Suprapubic skin (tissue), 4 donors: ENCODE measurements at regions not wholly inside any gene's neighbourhood (a gene's known extent, or its start where the extent isn't known, plus 50 kb on each side); places are given as distances from the start of the nearest gene placed in this dataset.

Experiments used
- DNase-seq, 2 donors: peaks; one replicate each; pipeline ENCODE4 v3.0.0-alpha.2; 2019; ENCODE audit warnings: low spot score in 2 of 2
- H3K27ac ChIP-seq: fragments of 200-600 bp; sonication (generic); one replicate; pipeline ENCODE4 v1.5.1; 2019
- H3K27me3 ChIP-seq: fragments of 200-600 bp; sonication (generic); one replicate; pipeline ENCODE4 v1.5.1; 2019
- H3K36me3 ChIP-seq: fragments of 200-600 bp; sonication (generic); one replicate; pipeline ENCODE4 v1.5.1; 2019
- H3K4me1 ChIP-seq: fragments of 200-600 bp; sonication (generic); one replicate; pipeline ENCODE4 v1.5.1; 2019
- H3K4me3 ChIP-seq: fragments of 200-600 bp; sonication (generic); one replicate; pipeline ENCODE4 v1.5.1; 2019; ENCODE audit warnings: mild to moderate bottlenecking
- H3K9me3 ChIP-seq: fragments of 200-600 bp; sonication (generic); one replicate; pipeline ENCODE4 v1.5.1; 2019
- EP300 ChIP-seq: sonication (generic); formaldehyde crosslinking; IDR thresholded peaks from one replicate; pipeline ENCODE4 v1.6.1; 2017; ENCODE audit warnings: antibody characterized with exemption
- POLR2A ChIP-seq, 2 donors: fragments of 450-650 bp; IDR thresholded peaks; one replicate each; pipeline ENCODE4 v1.6.1; 2017; ENCODE audit warnings: antibody characterized with exemption in 2 of 2, mild to moderate bottlenecking in 2 of 2, moderate library complexity in 2 of 2
- POLR2AphosphoS5 ChIP-seq, 3 donors: sonication (generic); formaldehyde crosslinking; IDR thresholded peaks; one replicate each; pipeline ENCODE4 v1.6.1; 2017; ENCODE audit warnings: antibody characterized with exemption in 3 of 3
- WGBS: methylation state at CpG from one replicate; pipeline ENCODE4 v1.1.5; 2018; 5-methylcytosine and 5-hydroxymethylcytosine counted together
- TF ChIP-seq, protein P1 (sequence below), 2 donors: fragments of 200-600 bp in 1 of 2; fragments of 450-650 bp in 1 of 2; sonication (generic) in 1 of 2; IDR thresholded peaks; one replicate each; pipeline ENCODE4 v1.5.1; 2016 to 2019; ENCODE audit warnings: antibody characterized with exemption in 2 of 2, mild to moderate bottlenecking in 1 of 2, moderate library complexity in 1 of 2

DNA sequence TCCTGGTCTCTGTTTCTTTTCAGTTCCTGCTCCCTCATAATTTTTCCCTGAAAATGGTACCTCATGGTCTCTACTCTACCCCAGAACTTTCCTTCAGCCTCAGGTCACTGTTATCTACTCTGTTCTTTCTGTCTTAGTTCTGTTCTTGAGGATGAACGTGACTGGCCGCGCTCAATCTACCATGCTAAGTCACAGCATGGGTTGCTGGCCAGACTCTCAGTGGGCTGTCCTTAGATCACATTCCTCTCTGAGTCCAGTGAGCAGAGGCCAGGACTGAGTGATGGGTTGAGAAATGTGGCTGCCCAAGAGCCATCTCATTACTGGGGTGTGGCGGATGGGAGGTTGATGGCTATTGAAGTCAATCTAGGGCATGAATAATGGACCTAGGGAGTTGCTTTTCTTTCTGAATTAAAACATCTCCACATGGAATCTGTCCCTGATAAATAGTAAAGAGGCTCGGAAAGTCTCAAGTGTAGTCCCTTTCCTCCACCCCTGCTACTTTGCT is 164.0 kb upstream of the DTNBP1 start:
- H3K4me1 ChIP-seq, result no peaks in the 10 kb centered on the region
- no peak for DNase-seq
- H3K4me3 ChIP-seq, result no peak overlapping the region
- H3K27me3 ChIP-seq, result no peaks in the 10 kb centered on the region
- no peaks in the 10 kb centered on the region for H3K9me3 ChIP-seq
- no peak overlapping the region for H3K27ac ChIP-seq
- TF ChIP-seq EP300, result no peak
- no peak for TF ChIP-seq POLR2A (IDR thresholded peaks at IDR 0.05)
- TF ChIP-seq, protein P1, sequence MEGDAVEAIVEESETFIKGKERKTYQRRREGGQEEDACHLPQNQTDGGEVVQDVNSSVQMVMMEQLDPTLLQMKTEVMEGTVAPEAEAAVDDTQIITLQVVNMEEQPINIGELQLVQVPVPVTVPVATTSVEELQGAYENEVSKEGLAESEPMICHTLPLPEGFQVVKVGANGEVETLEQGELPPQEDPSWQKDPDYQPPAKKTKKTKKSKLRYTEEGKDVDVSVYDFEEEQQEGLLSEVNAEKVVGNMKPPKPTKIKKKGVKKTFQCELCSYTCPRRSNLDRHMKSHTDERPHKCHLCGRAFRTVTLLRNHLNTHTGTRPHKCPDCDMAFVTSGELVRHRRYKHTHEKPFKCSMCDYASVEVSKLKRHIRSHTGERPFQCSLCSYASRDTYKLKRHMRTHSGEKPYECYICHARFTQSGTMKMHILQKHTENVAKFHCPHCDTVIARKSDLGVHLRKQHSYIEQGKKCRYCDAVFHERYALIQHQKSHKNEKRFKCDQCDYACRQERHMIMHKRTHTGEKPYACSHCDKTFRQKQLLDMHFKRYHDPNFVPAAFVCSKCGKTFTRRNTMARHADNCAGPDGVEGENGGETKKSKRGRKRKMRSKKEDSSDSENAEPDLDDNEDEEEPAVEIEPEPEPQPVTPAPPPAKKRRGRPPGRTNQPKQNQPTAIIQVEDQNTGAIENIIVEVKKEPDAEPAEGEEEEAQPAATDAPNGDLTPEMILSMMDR (IDR thresholded peaks at IDR 0.05), result no peak
- no peak for TF ChIP-seq POLR2AphosphoS5 (IDR thresholded peaks at IDR 0.05)
- no peaks in the 10 kb centered on the region for H3K36me3 ChIP-seq
- WGBS, result 95% methylated on average over 5 of the region's 5 CpGs

GRCh38 chr6:15825332-15825930 is 162.6 kb upstream of the DTNBP1 start:
- no peak for DNase-seq
- Histone ChIP-seq H3K27ac (no peak overlapping the region), H3K36me3 (no peaks in the 10 kb centered on the region), H3K4me3 (no peak overlapping the region), H3K9me3 (no peaks in the 10 kb centered on the region), H3K27me3 (no peaks in the 10 kb centered on the region), H3K4me1 (no peaks in the 10 kb centered on the region)
- WGBS, result 79% methylated on average over 8 of the region's 8 CpGs
- no peak for TF ChIP-seq EP300
- TF ChIP-seq, protein P1 (IDR thresholded peaks at IDR 0.05), result no peak

DNA sequence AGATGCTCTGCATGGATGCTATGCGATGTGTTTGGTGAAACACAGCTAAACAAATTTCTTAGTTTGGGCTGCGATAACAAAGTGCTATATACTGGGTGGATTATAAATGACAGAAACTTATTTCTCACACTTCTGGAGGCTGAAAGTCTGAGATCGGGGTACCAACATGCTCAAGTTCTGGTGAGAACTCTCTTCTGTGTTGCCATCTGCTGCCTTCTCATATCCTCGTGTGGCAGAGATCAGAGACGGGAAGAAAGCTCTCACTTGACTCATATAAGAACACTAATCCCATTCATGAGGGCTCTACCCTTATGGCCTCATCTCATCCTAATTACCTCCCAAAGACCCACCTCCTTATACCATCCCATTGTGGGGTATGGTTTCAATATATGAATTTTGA is 162.0 kb upstream of the DTNBP1 start:
- DNase-seq, result no peak
- no peaks in the 10 kb centered on the region for H3K27me3 ChIP-seq
- H3K9me3 ChIP-seq, result no peaks in the 10 kb centered on the region
- WGBS, result 80% methylated on average over 5 of the region's 5 CpGs
- H3K4me1 ChIP-seq, result no peaks in the 10 kb centered on the region
- TF ChIP-seq POLR2A (IDR thresholded peaks at IDR 0.05) (no peak), EP300 (no peak), POLR2AphosphoS5 (IDR thresholded peaks at IDR 0.05) (no peak)
- TF ChIP-seq, protein P1 (IDR thresholded peaks at IDR 0.05), result no peak
- no peaks in the 10 kb centered on the region for H3K36me3 ChIP-seq
- no peak overlapping the region for H3K4me3 ChIP-seq
- H3K27ac ChIP-seq, result no peak overlapping the region

GRCh38 chr6:15823838-15824414 is 161.1 kb upstream of the DTNBP1 start:
- no peaks in the 10 kb centered on the region for H3K27me3 ChIP-seq
- H3K27ac ChIP-seq, result no peak overlapping the region
- H3K9me3 ChIP-seq, result no peaks in the 10 kb centered on the region
- H3K4me1 ChIP-seq, result no peaks in the 10 kb centered on the region
- no peaks in the 10 kb centered on the region for H3K36me3 ChIP-seq
- TF ChIP-seq POLR2A (IDR thresholded peaks at IDR 0.05), result no peak
- TF ChIP-seq, protein P1 (IDR thresholded peaks at IDR 0.05), result no peak
- TF ChIP-seq EP300, result no peak
- no peak overlapping the region for H3K4me3 ChIP-seq
- WGBS, result 86% methylated on average over 2 of the region's 2 CpGs
- no peak for DNase-seq

DNA sequence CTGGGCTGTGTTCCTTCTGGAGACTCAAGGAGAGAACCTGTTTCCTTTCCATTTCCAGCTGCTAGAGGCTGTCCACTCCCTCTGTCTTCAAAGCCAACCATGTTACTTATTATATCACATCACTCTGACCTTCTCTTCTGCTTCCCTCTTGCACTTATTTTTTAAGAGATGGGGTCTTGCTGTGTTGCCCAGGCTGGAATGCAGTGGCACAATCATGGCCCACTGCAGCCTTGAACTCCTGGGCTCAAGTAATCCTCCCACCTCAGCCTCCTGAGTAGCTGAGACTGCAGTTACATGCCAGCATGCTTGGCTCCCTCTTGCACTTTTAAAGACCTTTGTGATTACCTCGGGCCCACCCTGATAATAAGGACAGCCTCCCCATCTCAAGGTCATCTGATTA is 160.0 kb upstream of the DTNBP1 start:
- H3K9me3 ChIP-seq, result no peaks in the 10 kb centered on the region
- TF ChIP-seq, protein P1 (IDR thresholded peaks at IDR 0.05), result no peak
- no peak for TF ChIP-seq EP300
- TF ChIP-seq POLR2A (IDR thresholded peaks at IDR 0.05), result no peak
- TF ChIP-seq POLR2AphosphoS5 (IDR thresholded peaks at IDR 0.05), result no peak
- no peak for DNase-seq
- 53% methylated on average over 1 of the region's 1 CpG for WGBS
- H3K36me3 ChIP-seq, result no peaks in the 10 kb centered on the region
- no peak overlapping the region for H3K27ac ChIP-seq
- no peaks in the 10 kb centered on the region for H3K4me1 ChIP-seq
- no peaks in the 10 kb centered on the region for H3K27me3 ChIP-seq
- H3K4me3 ChIP-seq, result no peak overlapping the region
